ENCODE measurements at regions not wholly inside any gene's neighbourhood (a gene's known extent, or its start where the extent isn't known, plus 50 kb on each side); places are given as distances from the start of the nearest gene placed in this dataset.

DNA sequence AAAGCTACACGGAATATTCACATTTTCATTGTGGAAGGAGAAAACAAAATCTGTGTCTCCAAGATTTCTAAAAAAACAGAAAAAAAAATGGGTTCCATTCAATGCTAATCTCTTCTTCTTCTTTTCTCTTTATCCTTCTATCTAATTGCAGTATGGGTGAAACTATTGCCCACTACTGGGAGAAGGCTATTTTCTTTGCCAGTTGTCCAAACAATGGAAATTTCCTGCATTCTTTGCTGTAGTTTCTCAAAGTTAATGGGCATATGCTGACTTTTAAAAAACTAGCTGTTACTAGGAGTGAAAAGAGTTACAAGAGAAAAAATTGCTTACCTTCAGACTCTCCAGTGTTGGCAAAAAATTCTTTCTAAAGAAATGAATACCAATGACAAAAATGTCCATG lies 179.3 kb upstream of the ANKRD28 start (continued):
- TF ChIP-seq, protein P1, sequence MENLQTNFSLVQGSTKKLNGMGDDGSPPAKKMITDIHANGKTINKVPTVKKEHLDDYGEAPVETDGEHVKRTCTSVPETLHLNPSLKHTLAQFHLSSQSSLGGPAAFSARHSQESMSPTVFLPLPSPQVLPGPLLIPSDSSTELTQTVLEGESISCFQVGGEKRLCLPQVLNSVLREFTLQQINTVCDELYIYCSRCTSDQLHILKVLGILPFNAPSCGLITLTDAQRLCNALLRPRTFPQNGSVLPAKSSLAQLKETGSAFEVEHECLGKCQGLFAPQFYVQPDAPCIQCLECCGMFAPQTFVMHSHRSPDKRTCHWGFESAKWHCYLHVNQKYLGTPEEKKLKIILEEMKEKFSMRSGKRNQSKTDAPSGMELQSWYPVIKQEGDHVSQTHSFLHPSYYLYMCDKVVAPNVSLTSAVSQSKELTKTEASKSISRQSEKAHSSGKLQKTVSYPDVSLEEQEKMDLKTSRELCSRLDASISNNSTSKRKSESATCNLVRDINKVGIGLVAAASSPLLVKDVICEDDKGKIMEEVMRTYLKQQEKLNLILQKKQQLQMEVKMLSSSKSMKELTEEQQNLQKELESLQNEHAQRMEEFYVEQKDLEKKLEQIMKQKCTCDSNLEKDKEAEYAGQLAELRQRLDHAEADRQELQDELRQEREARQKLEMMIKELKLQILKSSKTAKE (IDR thresholded peaks at IDR 0.05; ENCODE audit: low read depth, poor library complexity, severe bottlenecking) = no peak
- TF ChIP-seq ZNF384 (IDR thresholded peaks at IDR 0.05; ENCODE audit: borderline replicate concordance, low read depth, low read length) (no peak), TARDBP (IDR thresholded peaks at IDR 0.05; ENCODE audit: borderline replicate concordance) (no peak)

DNA sequence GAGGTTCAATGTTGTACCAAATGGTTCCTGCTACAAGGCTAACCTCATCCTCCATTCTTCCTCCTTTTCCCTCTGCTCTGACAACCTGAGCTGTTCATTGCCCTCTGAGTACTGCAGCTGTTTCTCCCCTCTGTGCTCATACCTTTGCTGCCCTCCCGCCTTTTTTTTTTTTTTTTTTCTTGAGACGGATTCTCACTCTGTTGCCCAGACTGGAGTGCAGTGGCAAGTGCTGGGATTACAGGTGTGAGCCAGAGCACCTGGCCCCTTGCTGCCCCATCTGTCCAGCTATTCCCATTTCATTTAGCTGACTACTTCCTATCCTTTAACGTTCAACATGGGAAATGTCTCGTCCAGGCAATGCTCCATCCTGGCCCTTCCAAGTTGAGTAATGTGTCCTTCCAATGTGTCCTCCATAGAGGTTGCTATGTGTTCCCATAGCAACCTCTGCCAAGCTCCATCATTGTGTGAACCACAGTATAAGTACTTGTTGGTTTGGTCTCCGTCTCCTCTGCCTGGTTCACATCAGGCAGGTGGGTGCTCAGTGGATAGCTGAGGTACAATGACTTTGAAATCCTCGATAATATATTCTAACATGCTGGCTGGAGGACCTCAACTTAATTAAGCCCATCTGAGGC lies 179.9 kb upstream of the ANKRD28 start:
- Histone ChIP-seq H3K79me2 (ENCODE audit: control insufficient read depth, insufficient read depth, low read length) (no peaks in the 10 kb centered on the region), H3K36me3 (ENCODE audit: control insufficient read depth in 2 of 2, insufficient read depth in 2 of 2, low read length in 1 of 2) (no peaks in the 10 kb centered on the region), H3K4me2 (ENCODE audit: control insufficient read depth, insufficient read depth) (no peak overlapping the region), H3K9me3 (replicated peaks; ENCODE audit: control insufficient read depth, insufficient read depth, low read length) (no peaks in the 10 kb centered on the region), H3K27me3 (replicated peaks in 1 of 2; ENCODE audit: control insufficient read depth in 2 of 2, insufficient read depth in 2 of 2, low read length in 1 of 2) (no peaks in the 10 kb centered on the region), H4K20me1 (ENCODE audit: control insufficient read depth, insufficient read depth) (no peaks in the 10 kb centered on the region), H3K4me1 (ENCODE audit: control insufficient read depth, insufficient read depth, low read length) (no peaks in the 10 kb centered on the region), H2AFZ (ENCODE audit: control insufficient read depth, low read depth, low read length) (no peak overlapping the region), H3K27ac (ENCODE audit: control insufficient read depth, insufficient read depth) (no peak overlapping the region), H3K9ac (ENCODE audit: control insufficient read depth, insufficient read depth, low read length) (no peak overlapping the region), H3K4me3 (no peak overlapping the region)
- no peak for DNase-seq (ENCODE audit: low read depth, low spot score)
- ChIA-PET RAD21 (ENCODE audit: unreplicated experiment) (no interaction called here), POLR2A (no interaction called here), SMC1A (ENCODE audit: uncharacterized antibody, unreplicated experiment) (no interaction called here), CTCF (interaction anchor here (0.6 to 0.8 kb wide), 2 partner anchors 14 to 61 kb away, joined by 3 to 4 read pairs; no protein-coding TSS in a partner anchor)
- intact Hi-C loops (cut with micrococcal nuclease; ENCODE audit: unreplicated experiment) (no loop called here), in situ Hi-C loops (cut with MboI) (no loop called here)
- no peak for TF ChIP-seq LARP7 (IDR thresholded peaks at IDR 0.05)
- TF ChIP-seq TAF1 (IDR thresholded peaks at IDR 0.05; ENCODE audit: borderline replicate concordance, low read depth, low read length) = no peak
- TF ChIP-seq ZBTB4 (CRISPR knock-in tag; IDR thresholded peaks at IDR 0.05) = no peak
- no peak for TF ChIP-seq ATF3 (IDR thresholded peaks at IDR 0.05; ENCODE audit: borderline replicate concordance, extremely low read depth, low read depth, low read length)
- TF ChIP-seq SIX5 (IDR thresholded peaks at IDR 0.05; ENCODE audit: low read depth, low read length, severe bottlenecking) = no peak
- TF ChIP-seq SMARCA5 (IDR thresholded peaks at IDR 0.05) = no peak
- no peak for TF ChIP-seq NFIC (IDR thresholded peaks at IDR 0.05; ENCODE audit: low read depth, low read length)
- TF ChIP-seq EP300 (IDR thresholded peaks at IDR 0.05; ENCODE audit: borderline replicate concordance in 1 of 2, control insufficient read depth in 1 of 2, low read depth in 2 of 2, low read length in 2 of 2) = no peak
- BruUV-seq (replicated peaks) = no TSS peak
- 19% methylated on average over 4 of the region's 6 CpGs for WGBS (ENCODE audit: insufficient coverage, insufficient replicate concordance, low lambda C conversion rate, missing lambda C conversion rate)
- no peak for FAIRE-seq
- ATAC-seq = no peak

Measured in GM12878 (cell line).